GM19438 (cell line): ENCODE measurements at regions not wholly inside any gene's neighbourhood (a gene's known extent, or its start where the extent isn't known, plus 50 kb on each side); places are given as distances from the start of the nearest gene placed in this dataset.

Experiments
- ATAC-seq: cut with Tn5 transposase; IDR thresholded peaks from one replicate; pipeline ENCODE4 v1.9.1; 2021; ENCODE audit warnings: low read depth; ENCODE audit not compliant: unreplicated experiment

GRCh38 chr3:189498995-189499704, 132.0 kb upstream of the TP63 start:
- ATAC-seq = no peak

- ATAC-seq = no peak
Observed at GRCh38 chr3:189500299-189500698, 130.9 kb upstream of the TP63 start.

GRCh38 chr3:189500798-189501495, 130.2 kb upstream of the TP63 start:
- ATAC-seq = no peak

- no peak for ATAC-seq
Observed at GRCh38 chr3:189502256-189502655, 128.9 kb upstream of the TP63 start.

GRCh38 chr3:189502676-189503257, 128.4 kb upstream of the TP63 start:
- no peak for ATAC-seq

GRCh38 chr3:189507856-189508255, 123.3 kb upstream of the TP63 start:
- peak; percentile 55 for ATAC-seq

- ATAC-seq = no peak
Observed at GRCh38 chr3:189508784-189509501, 122.2 kb upstream of the TP63 start.

- peak; percentile 50 for ATAC-seq
Observed at GRCh38 chr3:189512039-189512438, 119.2 kb upstream of the TP63 start.

GRCh38 chr3:189512821-189513220, 118.4 kb upstream of the TP63 start:
- ATAC-seq = no peak

GRCh38 chr3:189513281-189514117, 117.7 kb upstream of the TP63 start:
- ATAC-seq = no peak

- no peak for ATAC-seq
Observed at GRCh38 chr3:189516039-189516438, 115.2 kb upstream of the TP63 start.

GRCh38 chr3:189517981-189518380, 113.2 kb upstream of the TP63 start:
- ATAC-seq = no peak

GRCh38 chr3:189519458-189519857, 111.7 kb upstream of the TP63 start:
- ATAC-seq = no peak

- no peak for ATAC-seq
Observed at GRCh38 chr3:189529468-189529867, 101.7 kb upstream of the TP63 start.

- no peak for ATAC-seq
Observed at GRCh38 chr3:189529889-189530471, 101.2 kb upstream of the TP63 start.

GRCh38 chr3:189530822-189531221, 100.4 kb upstream of the TP63 start:
- ATAC-seq = no peak

- no peak for ATAC-seq
Observed at GRCh38 chr3:189531271-189531670, 99.9 kb upstream of the TP63 start.

GRCh38 chr3:189534531-189534930, 96.7 kb upstream of the TP63 start:
- no peak for ATAC-seq

- no peak for ATAC-seq
Observed at GRCh38 chr3:189537135-189537534, 94.1 kb upstream of the TP63 start.

- ATAC-seq = no peak
Observed at GRCh38 chr3:189547448-189547847, 83.7 kb upstream of the TP63 start.
